Spinal cord (tissue), 9 donors: ENCODE measurements at regions not wholly inside any gene's neighbourhood (a gene's known extent, or its start where the extent isn't known, plus 50 kb on each side); places are given as distances from the start of the nearest gene placed in this dataset.

ENCODE experiments used
- DNase-seq, 6 donors: peaks; one replicate each; pipeline versions ENCODE4 v3.0.0 to v3.0.0-alpha.2; 2013 to 2015; ENCODE audit warnings: low spot score in 6 of 6, low read depth in 4 of 6
- H3K27ac ChIP-seq: one replicate; pipeline ENCODE4 v1.5.1; 2013; ENCODE audit warnings: low read depth, low read length, control low read depth
- H3K27me3 ChIP-seq: one replicate; pipeline ENCODE4 v1.6.1; 2013; ENCODE audit warnings: low read length; ENCODE audit not compliant: control insufficient read depth, insufficient read depth
- H3K36me3 ChIP-seq: one replicate; pipeline ENCODE4 v1.6.1; 2013; ENCODE audit warnings: low read length; ENCODE audit not compliant: control insufficient read depth, insufficient read depth
- H3K4me1 ChIP-seq: one replicate; pipeline ENCODE4 v1.6.1; 2013; ENCODE audit warnings: low read length; ENCODE audit not compliant: control insufficient read depth, insufficient read depth
- H3K4me3 ChIP-seq: one replicate; pipeline ENCODE4 v1.5.1; 2013; ENCODE audit warnings: low read depth, low read length, control low read depth
- H3K9me3 ChIP-seq: one replicate; pipeline ENCODE4 v1.6.1; 2013; ENCODE audit warnings: low read length; ENCODE audit not compliant: control insufficient read depth, insufficient read depth
- WGBS: methylation state at CpG from one replicate; pipeline ENCODE4 v1.1.5; 2013; ENCODE audit warnings: missing lambda C conversion rate; ENCODE audit not compliant: insufficient coverage; 5-methylcytosine and 5-hydroxymethylcytosine counted together
- donor health status: healthy.

DNA sequence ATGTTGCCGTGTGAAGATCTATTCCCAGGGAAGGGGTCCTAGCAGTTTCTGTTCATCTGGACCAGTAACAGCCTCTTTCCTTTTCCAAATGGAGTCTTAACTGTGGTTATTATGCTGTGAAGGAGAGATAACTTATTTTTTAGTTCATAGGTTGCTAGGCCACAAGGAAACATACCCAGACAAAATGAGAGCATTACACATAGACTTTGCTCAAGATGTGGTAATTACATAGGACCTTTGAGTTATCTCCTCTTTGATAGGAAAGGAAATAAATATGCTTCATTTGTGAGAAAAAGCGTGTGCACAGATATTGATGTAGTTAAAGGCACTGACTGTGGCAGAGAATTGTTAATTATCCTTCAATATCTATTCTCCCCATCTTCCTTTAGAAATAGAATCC lies 52.5 kb upstream of the SNX2 start:
- H3K4me3 ChIP-seq = no peak overlapping the region
- no peaks in the 10 kb centered on the region for H3K4me1 ChIP-seq
- WGBS = no CpG with 5 or more reads among the region's 2 CpGs
- no peak overlapping the region for H3K27ac ChIP-seq
- no peak for DNase-seq
- no peaks in the 10 kb centered on the region for H3K9me3 ChIP-seq
- no peaks in the 10 kb centered on the region for H3K36me3 ChIP-seq
- H3K27me3 ChIP-seq = no peaks in the 10 kb centered on the region

DNA sequence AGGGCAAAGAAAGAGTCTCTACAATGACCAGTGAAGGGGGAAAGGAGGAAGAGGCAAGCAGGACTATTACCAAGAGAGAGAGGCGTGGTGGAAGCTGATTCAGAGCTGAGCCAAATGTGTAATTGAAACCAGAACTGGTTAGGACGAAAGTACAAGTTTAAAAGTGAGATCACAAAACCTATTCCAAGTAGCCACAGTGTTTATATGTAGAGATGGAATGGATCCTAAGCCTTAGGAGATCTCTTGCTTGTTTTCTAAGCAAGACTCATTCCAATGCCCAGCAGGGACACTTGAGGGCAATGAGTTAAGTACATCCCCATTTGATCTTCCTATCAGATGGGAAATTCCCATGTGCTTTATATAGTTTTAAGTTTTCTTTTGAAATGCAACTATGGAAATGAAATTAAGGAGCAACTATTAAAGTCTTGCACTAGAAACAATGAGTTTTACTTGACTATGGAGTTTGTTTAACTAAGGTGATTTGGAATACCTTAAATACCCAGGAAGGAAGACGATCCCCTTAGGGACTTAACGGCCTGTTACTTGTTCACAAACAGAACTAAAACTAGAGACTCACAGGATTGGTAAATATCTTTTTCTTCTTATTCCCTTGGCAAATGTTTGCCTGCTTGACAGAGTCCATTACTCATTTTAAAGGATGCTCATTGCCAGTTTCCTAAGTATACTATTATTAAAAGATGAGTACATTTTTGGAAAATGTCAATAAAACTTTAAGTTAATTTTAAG lies 51.1 kb upstream of the SNX2 start:
- no peaks in the 10 kb centered on the region for H3K36me3 ChIP-seq
- H3K4me3 ChIP-seq = no peak overlapping the region
- H3K9me3 ChIP-seq = no peaks in the 10 kb centered on the region
- 85% methylated on average over 2 of the region's 4 CpGs for WGBS
- no peaks in the 10 kb centered on the region for H3K4me1 ChIP-seq
- no peak overlapping the region for H3K27ac ChIP-seq
- DNase-seq = peak in 1 of 6 donors; percentile 41
- no peaks in the 10 kb centered on the region for H3K27me3 ChIP-seq
